Epithelial cell of proximal tubule (primary cell): ENCODE measurements at regions not wholly inside any gene's neighbourhood (a gene's known extent, or its start where the extent isn't known, plus 50 kb on each side); places are given as distances from the start of the nearest gene placed in this dataset.

Source experiments
- DNase-seq: peaks from one replicate; pipeline ENCODE4 v3.0.0-alpha.2; 2011; ENCODE audit warnings: low read depth
- H3K4me3 ChIP-seq: 2 replicates; pipeline ENCODE4 v1.5.1; 2011; ENCODE audit warnings: low read depth, mild to moderate bottlenecking, low read length
- TF ChIP-seq, protein P1 (sequence below): conservative IDR thresholded peaks from 2 replicates; pipeline ENCODE4 v1.5.1; 2012; ENCODE audit warnings: low read depth, mild to moderate bottlenecking, low read length

DNA sequence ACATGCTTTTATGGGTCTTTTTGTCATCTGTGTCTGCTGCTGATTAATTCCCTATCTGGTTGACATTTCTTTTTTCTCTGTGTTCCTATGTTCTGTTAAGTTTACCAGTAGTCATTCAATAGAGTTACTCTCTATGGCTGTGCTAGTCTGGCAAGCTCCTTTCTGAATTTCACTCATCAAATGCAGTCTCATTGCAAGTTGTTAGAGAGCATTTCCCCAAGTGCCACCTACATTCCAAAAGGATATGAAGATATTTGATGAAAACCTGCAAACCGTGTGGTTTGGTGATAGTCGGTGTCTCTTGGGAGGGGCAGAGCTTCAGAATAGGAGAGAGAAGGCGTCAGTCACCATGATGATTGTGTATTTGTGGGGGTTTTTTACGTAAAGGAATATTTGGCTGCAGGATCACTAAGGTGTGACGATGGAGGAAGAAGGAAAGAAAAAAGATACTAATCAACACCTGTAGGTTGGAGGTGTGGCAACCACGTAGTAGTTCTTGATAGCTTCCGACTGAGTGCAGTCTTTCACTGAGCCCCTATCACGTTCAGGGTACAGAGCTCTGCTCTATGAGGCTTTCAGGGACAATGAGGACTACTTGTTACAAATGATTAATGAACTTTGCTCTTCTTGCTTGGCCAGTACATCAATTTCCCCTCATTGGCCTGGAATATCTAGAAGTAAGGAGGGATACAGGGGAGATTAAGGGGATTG is 73.1 kb upstream of the TNFAIP3 start:
- TF ChIP-seq, protein P1, sequence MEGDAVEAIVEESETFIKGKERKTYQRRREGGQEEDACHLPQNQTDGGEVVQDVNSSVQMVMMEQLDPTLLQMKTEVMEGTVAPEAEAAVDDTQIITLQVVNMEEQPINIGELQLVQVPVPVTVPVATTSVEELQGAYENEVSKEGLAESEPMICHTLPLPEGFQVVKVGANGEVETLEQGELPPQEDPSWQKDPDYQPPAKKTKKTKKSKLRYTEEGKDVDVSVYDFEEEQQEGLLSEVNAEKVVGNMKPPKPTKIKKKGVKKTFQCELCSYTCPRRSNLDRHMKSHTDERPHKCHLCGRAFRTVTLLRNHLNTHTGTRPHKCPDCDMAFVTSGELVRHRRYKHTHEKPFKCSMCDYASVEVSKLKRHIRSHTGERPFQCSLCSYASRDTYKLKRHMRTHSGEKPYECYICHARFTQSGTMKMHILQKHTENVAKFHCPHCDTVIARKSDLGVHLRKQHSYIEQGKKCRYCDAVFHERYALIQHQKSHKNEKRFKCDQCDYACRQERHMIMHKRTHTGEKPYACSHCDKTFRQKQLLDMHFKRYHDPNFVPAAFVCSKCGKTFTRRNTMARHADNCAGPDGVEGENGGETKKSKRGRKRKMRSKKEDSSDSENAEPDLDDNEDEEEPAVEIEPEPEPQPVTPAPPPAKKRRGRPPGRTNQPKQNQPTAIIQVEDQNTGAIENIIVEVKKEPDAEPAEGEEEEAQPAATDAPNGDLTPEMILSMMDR = no peak
- DNase-seq = no peak
- no peak overlapping the region for H3K4me3 ChIP-seq

DNA sequence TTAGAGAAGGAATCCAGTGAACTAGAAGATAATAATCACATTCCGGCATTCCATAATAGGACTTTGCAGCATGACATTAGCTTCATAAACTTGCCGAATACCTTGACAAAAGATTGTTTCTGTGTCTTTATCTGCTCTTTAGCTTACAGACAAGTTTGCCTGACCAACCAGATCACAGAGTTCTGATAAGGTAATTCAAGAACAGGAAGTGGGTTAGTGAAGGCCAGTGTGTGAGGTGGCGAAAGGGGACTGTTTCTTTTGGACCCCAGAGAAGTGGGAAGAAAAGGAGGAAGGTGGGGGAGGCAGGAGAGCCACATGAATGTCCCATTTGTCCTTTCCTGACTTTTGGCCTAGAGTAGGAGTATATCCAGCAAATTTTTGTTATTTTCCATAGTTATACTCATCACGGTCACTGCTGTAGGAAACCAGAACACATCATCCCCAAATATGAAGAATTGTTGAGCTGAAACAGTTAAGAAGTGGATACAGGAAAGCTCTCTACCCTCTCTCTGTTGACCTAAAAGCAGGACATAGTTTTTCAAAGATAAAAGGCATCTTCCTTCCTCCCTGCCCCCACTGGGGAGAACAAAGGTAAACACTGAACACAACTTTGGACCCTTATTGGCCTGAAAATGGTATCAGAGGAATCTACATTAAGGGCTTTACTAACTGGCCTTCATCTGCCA is 72.4 kb upstream of the TNFAIP3 start:
- H3K4me3 ChIP-seq = no peak overlapping the region
- DNase-seq = no peak
- TF ChIP-seq, protein P1 = no peak

DNA sequence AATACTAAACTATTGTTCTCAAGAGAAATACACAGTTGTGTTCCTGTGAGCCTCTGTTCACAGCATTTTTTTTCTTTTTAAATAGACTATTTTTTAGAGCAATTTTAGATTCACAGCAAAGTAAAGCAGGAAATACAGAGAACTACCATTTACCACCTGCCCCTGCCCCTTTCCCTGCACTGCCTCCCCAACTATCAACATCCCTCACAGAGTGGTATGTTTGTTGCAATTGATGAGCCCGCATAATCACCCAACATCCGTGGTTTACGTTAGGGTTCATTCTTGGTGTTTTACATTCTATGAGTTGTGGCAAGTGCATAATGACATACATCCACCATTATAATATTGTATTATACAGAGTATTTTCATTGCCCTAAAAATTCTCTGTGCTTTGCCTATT is 71.6 kb upstream of the TNFAIP3 start:
- no peak overlapping the region for H3K4me3 ChIP-seq
- no peak for DNase-seq
- TF ChIP-seq, protein P1 = no peak

DNA sequence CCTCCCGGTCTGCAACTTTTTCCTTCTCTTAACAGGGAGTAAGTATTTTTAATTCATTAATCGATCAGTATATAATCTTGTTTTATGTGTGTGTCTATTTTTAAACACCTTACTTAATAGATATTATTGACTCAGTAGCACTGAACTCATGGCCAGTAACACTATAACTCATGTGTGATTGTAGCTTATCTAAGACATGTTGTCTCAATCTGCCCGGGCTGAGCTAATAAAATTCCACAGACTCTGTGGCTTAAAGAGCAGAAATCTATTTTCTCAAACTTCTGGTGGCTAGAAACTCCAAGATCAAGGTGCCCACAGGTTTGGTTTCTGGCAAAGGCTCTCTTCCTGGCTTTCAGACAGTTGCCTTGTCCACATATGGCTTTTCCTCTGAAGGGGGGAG is 68.8 kb upstream of the TNFAIP3 start:
- H3K4me3 ChIP-seq = no peak overlapping the region
- TF ChIP-seq, protein P1 = no peak
- DNase-seq = no peak

- no peak for DNase-seq
- TF ChIP-seq, protein P1 = no peak
- H3K4me3 ChIP-seq = no peak overlapping the region
Measured at GRCh38 chr6:137798846-137799245, 68.2 kb upstream of the TNFAIP3 start.

- DNase-seq = no peak
- H3K4me3 ChIP-seq = no peak overlapping the region
- TF ChIP-seq, protein P1 = peak; percentile 82
Measured at GRCh38 chr6:137799950-137800568, 67.0 kb upstream of the TNFAIP3 start.
